ENCODE measurements at regions not wholly inside any gene's neighbourhood (a gene's known extent, or its start where the extent isn't known, plus 50 kb on each side); places are given as distances from the start of the nearest gene placed in this dataset.

- TF ChIP-seq ZBTB20 (CRISPR knock-in tag; IDR thresholded peaks at IDR 0.05; ENCODE audit: borderline replicate concordance, low read depth) (no peak), ZBTB7B (CRISPR knock-in tag; IDR thresholded peaks at IDR 0.05) (no peak), RERE (CRISPR knock-in tag; IDR thresholded peaks at IDR 0.05; ENCODE audit: low read depth) (no peak), NFKBIZ (CRISPR knock-in tag; IDR thresholded peaks at IDR 0.05) (no peak), DMAP1 (CRISPR knock-in tag; IDR thresholded peaks at IDR 0.05) (no peak), ZNF34 (CRISPR knock-in tag; IDR thresholded peaks at IDR 0.05; ENCODE audit: borderline replicate concordance) (no peak), ZNF326 (CRISPR knock-in tag; IDR thresholded peaks at IDR 0.05; ENCODE audit: borderline replicate concordance) (no peak), TERF1 (CRISPR knock-in tag; IDR thresholded peaks at IDR 0.05) (no peak), GABPB1 (CRISPR knock-in tag; IDR thresholded peaks at IDR 0.05) (no peak), KAT7 (CRISPR knock-in tag; IDR thresholded peaks at IDR 0.05; ENCODE audit: borderline replicate concordance) (no peak), ZNF788 (CRISPR knock-in tag; IDR thresholded peaks at IDR 0.05; ENCODE audit: borderline replicate concordance) (no peak), ZBTB33 (CRISPR knock-in tag; IDR thresholded peaks at IDR 0.05) (no peak), CENPBD1 (CRISPR knock-in tag; IDR thresholded peaks at IDR 0.05; ENCODE audit: borderline replicate concordance, low read depth) (no peak)
These were observed 101.1 kb upstream of the DLG1 start (continued) for GRCh38 chr3:197399486-197399885.

Measured in HepG2 (cell line).